GM19395 (cell line): ENCODE measurements at regions not wholly inside any gene's neighbourhood (a gene's known extent, or its start where the extent isn't known, plus 50 kb on each side); places are given as distances from the start of the nearest gene placed in this dataset.

Experiments used
- ATAC-seq: cut with Tn5 transposase; IDR thresholded peaks from one replicate; pipeline ENCODE4 v1.9.1; 2021; ENCODE audit warnings: mild to moderate bottlenecking, moderate library complexity; ENCODE audit not compliant: unreplicated experiment

DNA sequence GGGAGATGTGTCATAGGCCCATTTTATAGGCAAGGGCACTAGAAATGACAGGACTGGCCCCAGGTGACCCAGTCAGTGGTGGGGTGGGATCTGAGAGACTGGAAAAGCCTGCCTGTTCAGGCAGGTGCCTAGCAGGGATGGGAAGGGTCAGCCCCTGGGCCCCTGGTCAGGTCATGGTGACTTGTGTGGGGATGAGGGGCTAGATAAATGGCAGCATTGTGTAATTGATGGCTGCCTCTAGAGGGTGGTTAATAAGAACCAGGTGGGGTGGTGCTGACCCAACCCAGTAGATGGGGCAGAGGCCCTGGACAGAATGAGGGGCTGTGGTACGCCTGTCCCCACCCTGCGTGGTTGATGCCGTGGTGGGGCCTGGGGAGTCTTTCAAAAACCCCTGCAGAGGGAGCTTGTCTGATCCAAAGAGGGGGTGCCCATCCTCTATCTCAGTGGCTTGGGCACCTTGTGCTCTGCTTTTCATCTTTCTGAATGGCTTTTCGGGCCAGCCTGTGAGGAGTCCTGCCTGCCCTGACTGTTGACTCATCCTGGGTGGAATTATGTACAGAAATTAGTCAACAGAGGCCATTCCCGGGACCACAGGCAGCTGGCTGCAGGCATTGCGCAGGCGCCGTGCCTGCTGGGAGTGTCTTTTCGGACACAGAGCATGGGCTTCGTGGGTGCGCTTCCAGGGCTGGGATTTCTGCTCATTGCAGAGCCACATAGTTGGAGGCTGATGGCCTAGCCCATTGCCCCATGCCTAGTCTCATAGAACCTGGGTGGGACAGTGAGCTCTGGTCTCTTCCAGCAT, 93.6 kb upstream of the PITX1 start:
- ATAC-seq = no peak

DNA sequence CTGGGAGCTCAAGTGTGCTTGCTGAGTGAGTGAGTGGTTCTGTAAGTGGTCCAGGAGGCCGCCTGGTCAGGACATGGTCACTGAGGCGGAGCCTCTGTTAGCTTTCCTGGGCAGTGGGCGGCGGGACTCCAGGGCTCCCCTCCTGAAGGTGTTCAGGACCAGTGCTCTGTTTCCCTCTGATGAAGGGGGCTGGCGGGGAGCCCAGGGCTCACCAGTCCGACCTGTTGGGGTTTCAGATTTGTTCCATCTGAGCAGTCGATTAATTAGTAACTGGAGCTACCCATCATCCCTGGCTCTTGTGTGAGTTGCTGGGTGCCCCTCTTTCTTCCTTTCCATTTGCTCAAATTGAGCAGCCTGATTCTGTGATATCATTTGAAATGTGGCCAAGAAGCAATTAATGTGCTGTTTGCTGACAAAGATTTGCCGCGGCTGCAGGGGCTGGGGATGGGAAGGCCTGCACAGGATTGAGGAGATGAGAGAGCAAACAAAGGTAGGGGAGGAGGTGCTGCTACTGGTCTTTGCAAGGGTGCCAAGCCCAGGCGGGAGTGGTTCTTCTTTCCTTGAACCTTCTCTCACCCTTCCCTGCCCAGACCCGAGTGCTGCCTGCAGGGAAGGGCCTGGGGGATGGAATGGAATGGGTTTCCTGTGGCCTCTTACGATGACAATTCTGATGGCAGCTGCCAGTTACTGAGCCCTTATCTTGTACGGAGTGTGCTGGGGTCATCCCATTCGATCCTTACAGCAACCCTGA, 92.8 kb upstream of the PITX1 start:
- no peak for ATAC-seq

DNA sequence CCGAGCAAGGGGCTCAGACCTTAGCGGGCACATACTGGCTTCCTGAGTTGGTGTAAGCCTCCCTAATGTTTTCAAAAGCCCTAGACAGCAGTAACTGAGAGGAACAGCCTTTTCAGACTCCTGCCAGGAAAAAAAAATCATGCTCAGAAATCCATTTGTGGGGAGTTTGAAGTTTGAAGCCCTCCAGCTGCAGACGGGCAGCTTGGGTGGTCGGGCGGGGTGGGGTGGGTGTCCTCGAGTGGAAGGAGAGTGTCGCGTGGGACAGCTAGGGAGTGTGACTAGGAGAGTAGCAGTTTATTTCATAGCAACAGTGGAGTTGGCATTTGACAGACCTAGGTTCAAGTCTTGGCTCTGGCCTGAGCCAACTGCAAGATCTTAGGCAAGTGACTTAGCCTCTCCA, 90.7 kb upstream of the PITX1 start:
- no peak for ATAC-seq

DNA sequence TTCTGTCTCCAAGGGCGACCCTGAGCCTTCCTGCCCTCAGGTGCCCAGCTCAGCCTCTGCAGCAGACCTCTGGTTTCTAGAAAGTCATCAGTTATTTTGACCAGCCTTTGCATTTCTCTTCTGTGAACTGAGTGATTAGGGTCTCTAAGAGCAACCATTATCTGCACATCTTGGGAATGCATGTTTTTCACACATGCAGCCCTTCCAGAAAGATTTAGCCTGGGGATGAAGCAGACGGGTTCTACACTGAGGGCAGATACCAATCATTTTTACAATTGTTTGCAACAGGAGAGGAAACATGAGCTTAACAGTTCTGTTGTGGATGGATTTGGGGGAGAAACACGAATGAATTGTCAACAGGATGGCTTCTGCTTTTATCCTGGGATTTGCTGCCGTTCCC, 90.1 kb upstream of the PITX1 start:
- no peak for ATAC-seq

DNA sequence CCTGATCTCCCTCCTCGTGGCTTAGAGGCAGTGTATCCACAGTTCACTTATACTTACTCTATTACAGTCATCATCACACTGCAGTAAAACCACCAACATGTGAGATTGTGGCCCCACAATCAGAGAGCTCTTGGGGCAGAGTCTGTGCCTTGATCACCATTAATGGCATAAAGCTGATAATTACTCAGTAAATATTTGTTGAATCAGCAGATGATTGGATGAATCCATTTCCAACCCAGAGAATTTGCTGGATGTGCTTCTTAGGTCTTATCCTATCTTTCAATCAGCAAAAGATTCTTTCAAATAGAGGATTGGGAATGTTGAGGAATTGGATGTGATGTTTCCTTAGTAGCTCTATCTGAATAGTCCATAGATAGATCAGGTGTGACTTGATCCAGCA, 88.8 kb upstream of the PITX1 start:
- ATAC-seq = no peak

DNA sequence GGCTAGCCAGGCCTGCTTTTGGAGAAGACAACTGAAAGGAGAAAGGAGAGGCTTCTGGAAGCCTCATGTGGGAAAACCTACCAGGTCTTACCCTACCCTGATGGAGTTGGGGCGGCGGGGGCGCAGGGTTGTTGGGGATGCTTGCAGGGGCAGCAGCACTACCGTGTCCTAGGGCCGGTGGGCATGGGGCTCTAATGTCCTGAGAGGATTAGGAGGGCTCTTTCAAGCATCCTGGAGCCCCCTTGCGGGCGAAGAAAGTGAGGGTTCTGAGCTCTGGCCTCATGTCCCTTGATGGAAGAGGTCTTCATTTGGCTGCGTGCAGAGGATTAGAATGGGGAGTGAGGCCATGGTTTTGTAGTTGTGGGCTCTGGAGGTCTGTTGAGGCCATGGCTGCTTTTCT, 86.9 kb upstream of the PITX1 start:
- no peak for ATAC-seq

DNA sequence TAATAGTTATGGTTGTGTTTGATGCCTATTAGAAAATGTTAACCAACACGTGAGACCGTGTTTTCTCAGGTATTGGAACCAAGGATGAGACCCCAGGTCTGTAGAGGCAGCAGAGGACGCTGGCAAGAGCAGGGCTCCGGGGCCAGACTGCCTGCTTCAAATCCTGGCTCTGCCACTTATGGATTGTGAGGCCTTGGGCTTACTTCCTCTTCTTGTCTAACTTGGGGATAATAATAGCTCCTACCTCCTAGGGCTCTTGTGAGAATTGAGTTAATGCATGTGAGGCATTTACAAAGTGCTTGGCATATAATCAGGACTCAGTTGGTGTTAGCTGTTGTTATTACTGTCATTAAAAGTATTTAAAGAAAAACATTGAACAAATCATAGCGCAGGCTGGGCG, 85.5 kb upstream of the PITX1 start:
- no peak for ATAC-seq

DNA sequence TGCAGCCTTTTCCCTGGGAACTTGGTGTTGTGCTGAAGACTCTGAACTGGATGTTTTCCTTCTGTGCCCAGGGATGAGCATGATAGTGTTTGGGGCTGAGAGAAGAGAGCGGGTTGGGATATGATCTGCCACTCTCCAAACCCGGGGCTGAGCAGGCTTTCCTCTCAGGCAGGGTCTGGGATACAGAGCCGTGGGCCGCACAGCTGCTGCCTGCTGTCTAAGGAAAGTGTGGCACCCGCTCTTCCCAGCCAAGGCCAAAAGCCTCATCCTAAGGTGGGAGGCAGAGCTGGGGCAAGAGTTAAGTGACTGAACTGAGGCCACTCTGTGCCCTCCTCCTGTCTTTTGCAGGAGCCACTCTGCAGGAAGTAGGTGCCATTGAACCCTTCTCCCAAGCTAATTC, 83.6 kb upstream of the PITX1 start:
- no peak for ATAC-seq

DNA sequence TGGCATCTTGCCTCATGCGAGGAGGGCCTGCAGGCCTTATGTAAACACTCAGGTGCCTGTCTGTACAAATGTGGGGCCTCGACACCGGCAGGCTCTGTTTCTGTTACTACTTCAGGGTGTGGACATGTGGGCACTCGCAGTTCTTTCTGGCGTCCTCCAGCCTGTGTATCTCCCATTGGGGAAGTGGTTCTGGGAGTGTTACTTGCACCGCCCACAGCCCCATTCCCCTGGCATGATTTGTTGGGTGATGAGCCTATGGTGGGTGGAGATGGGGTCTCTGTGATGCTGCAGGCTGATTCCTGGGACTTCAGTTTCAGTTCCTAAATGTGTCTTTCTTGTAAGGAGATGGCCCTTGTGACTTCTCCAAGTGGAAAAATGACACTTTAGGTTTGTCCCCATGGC, 82.1 kb upstream of the PITX1 start:
- no peak for ATAC-seq

DNA sequence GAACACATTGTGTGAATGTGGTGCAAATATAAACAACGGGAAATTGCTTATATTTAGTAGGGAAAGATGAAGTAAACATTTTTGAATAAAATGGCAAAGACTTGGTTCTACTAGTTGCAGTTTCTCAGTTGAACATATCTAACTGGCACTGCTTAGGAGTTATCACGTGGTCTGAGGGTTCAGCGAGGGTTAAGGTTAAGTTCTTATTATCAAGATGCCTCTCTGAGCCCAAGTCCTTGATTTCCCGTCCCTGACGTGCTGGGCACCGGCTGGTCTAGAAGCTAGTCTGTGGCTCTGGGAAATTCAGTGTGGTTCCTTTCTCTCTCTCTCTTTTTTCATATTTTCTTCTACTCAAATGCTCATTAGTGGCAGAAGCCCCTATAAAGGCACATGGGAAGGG, 81.6 kb upstream of the PITX1 start:
- ATAC-seq = no peak

DNA sequence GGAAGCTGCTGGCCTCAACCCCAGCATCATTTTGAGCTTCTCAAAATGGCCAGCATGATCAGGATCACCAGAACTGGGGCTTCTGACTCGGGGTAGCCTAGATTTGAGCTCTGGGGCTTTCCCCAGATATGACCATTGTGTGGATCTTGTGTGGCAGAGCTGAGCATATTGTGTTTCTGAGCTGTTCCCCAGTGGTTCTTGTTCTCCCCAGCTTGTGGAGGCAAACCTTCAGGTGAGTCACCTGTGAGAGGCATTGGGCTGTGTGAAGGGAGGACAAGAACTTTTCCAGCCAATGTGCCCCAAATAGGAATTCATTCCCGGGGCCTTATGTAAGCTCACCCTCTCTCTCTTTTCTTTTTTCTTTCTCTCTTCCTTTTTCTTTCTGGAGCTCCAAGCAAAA, 80.7 kb upstream of the PITX1 start:
- ATAC-seq = no peak

DNA sequence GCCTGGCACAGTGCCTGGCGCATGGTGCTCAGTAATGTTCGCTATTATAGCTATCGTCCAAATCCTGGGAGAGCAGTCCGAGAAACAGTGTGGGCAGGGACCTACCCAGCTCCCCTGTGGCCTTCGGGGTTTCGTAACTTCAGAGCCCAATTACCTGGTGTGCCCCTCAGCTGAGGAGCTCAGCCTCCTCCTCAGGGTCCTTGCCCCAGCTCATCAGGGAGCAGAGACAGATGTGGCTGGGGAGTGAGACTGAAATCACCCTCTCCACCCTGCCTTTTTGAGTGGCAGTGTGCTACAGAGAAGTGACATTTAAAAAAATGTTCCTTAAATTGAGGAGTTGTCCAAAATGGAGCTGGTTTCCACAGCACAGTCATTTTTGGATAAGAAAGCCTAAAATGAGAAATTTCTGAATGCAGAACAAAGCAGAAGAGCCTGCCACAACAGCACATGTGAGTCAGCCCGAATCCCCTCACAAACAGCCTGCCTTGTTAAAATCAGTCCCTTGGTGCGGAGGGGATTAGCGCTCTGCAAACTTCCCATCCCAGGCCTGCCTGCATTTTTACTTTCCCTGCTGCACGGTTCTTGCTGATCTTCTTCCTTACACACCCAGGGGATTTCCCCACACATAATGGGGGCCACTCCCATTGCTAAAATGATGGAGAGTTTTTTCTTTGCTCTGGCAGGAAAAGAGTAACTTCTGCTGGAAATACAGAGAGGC, 78.1 kb upstream of the PITX1 start:
- no peak for ATAC-seq

DNA sequence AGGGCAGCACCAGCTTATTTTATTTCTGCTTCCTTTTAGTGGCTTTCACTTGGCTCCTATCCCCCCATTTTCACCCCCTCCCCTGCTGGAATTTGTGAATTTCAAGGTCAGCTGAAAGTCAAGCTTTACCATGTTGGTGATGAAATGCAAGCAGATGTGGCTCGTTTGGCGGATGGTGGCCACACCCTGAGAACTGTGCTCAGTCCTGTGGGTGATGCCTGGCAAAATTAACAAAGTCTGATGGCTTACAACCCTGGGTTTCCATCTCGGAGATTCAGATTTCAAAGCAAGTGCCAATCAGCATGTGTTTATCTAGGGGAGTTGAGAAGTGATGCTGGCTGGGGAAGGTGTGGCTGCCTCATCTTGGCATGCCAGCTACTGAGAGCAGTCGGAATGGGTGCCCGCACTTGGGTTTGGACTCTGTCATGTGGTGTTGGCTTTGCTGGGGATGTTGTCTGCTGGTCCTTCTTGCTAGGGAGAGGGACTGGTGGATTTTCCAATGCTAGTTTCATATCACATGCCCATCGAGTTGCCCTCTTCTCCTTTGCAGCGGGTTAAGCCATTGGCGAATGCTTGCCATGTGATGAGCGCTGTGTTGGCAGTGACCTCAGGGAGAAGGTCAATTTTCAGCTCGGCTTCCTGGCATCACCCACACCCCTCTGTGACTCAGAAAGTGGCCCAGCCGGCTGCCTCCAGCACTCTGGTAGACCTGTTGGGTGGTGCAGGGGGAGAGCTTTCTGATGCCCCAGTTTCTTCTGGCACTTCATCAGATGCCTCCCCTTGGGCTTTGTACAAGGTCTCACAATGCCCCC, 77.0 kb upstream of the PITX1 start:
- ATAC-seq = no peak

DNA sequence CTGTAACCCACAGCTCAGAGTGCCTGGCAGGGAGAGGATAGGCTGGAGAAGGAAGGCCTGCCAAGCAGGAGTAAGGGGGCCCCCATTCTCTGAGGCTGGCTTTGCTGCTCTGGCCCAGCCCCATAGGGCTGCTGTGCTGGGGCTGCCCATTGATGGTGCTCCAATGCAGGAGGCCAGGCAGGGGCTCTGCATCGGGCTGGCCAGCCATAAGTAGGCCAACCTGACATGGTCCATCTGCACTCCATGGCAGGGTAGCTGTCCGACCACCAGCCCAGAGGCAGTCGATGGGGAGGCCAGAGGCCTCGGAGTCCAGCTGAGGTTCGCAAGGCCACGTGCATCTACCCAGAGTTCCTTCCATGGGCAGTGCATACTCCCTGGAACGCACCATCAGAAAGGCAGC, 75.0 kb upstream of the PITX1 start:
- no peak for ATAC-seq

DNA sequence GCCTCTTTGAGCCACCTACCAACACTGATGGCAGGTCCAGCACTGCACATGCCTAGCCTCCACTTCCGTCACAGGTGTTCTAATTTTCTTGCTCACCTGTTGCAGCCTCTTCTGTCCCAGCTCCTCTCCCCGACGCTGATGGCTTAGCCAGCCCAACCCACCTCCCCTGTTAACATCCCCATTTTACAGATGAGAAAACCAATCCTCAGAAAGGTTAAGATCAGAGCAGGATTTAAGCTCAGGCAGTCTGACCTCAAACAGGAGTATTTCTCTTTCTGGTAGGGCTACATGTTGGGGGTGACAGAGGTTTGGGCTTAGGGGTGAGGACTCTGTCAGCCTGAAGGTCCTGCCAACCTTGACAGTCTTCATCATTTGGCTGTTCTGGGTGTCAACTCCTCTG, 74.5 kb upstream of the PITX1 start:
- ATAC-seq = no peak

DNA sequence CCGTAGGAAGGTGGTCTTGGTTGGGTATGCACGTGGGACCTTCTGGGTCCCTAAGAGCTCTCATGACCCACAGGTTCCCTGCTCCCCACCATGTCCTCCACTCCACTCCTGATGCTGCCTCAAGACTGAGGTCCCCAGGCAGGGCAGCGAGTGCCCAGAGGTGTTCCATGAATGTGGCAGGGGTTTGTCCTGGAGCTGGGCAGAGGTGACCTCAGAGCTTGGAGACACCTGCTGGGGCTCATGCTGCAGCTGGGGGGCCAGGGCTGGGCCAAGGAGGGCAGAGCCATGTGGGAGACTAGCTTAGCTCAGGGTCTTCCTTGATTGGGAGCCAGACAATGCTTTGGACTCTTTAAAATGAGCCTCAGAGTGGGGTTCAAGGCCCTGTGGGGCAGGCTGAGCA, 74.0 kb upstream of the PITX1 start:
- no peak for ATAC-seq

DNA sequence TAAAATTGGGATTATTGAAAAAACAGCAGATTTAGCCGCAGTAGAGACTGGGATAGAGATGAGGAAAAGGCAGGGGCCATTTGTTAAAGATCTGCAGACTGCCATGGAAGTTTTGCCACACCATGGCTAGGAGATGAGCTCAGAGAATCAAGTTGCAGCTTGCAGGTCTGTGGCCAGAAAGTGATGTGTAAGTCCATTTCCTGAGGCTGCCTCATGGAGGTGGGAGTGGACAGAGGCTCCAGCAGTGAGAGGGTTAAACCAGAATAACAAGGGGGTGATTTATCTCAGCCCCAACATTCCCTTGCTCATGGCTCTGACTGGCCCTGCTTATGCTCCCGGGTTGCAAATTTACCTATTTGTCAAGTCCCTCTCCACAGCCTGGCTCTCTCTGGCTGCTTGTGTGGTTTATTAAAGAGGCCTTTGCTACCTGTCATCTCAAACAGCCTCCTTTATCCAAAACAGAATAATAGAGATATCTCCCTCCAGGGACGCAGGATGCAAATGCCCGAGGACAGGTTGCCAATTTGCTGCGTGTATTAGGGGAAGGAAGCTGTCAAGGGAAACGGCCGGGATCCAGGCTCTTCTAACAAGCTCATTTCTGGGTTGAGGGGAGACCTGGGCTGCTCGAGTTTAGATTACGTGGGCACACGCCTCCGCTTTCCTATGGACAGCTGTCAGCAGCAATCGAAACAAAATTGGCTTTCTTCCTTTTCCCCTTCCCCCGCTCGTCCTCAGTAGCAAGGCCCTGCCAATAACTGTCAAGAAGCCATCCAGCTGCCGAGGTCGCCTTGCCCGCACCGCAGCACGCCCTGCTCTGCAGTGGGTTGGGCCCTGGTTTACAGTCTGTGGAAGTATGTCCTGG, 72.8 kb upstream of the PITX1 start:
- no peak for ATAC-seq

DNA sequence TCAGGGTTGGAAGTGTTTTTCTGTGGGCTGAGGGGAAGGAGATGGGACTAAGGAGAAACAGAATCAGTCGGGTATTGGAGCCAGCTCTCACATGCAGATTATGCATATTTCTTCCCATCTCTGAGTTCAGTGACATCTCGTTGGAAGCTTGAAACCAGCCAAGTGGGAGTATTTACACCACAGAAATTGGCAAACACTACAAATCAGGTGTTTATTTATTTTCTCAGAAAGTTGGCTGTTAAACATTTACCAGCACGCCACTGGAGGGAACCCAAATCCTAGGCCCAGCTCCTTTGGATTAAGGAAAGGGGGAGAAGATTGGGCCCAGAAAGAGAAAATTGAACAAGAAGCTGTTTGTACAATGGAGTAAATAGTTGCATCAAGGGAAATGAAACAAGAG, 72.1 kb upstream of the PITX1 start:
- no peak for ATAC-seq

DNA sequence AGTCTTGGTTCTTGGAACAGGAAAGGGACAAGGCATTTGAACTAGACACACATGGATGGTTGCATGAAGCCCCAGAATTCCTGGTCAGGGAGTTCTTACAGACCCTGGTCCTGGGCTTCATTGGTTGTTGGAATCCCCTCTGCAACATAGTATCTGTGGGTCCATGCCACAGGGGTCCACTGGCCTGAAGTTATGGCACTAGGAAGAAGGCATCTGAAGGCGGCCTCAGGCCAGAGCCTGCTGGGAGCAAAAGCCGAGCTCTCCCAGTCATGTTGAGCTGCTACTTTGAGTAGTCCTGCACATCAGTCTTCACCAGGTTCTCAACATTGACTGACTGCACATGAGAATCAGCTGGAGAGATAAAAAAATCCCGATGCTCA, 71.1 kb upstream of the PITX1 start:
- no peak for ATAC-seq

DNA sequence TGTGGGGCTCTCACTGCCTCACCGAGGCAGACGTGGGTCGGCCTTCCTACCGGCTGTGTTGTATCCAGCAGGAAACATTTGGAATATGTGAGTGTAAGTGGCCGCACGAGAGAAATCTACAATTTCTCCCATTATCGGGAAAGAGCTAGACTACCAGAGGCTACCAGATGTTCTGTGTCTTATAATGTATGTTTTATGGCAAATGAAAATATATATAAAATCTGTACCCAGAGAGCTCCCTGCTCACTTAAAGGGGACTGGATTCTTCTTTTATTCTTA, 69.5 kb upstream of the PITX1 start:
- no peak for ATAC-seq
